ENCODE measurements at regions not wholly inside any gene's neighbourhood (a gene's known extent, or its start where the extent isn't known, plus 50 kb on each side); places are given as distances from the start of the nearest gene placed in this dataset.

GRCh38 chr4:179521952-179522351 lies 2079.7 kb upstream of the AGA start:
- H3K36me3 ChIP-seq (ENCODE audit: control insufficient read depth, insufficient read depth, low read length), result no peaks in the 10 kb centered on the region
- H3K9me3 ChIP-seq (ENCODE audit: control insufficient read depth, low read depth, low read length), result no peaks in the 10 kb centered on the region
- H3K27me3 ChIP-seq (ENCODE audit: control insufficient read depth, insufficient read depth, low read length), result no peaks in the 10 kb centered on the region
- no peak overlapping the region for H3K27ac ChIP-seq (ENCODE audit: low read length)
- no peak overlapping the region for H3K4me3 ChIP-seq (ENCODE audit: low read length)
- no peak for DNase-seq
- WGBS (ENCODE audit: insufficient coverage, low lambda C conversion rate), result no CpG with 5 or more reads among the region's 2 CpGs
- H3K4me1 ChIP-seq (ENCODE audit: control insufficient read depth, insufficient read depth, low read length), result no peaks in the 10 kb centered on the region

GRCh38 chr4:179530958-179531357 lies 2088.7 kb upstream of the AGA start:
- DNase-seq, result no peak
- Histone ChIP-seq H3K36me3 (ENCODE audit: control insufficient read depth, insufficient read depth, low read length) (no peaks in the 10 kb centered on the region), H3K9me3 (ENCODE audit: control insufficient read depth, low read depth, low read length) (no peaks in the 10 kb centered on the region), H3K4me3 (ENCODE audit: low read length) (no peak overlapping the region), H3K4me1 (ENCODE audit: control insufficient read depth, insufficient read depth, low read length) (no peaks in the 10 kb centered on the region), H3K27ac (ENCODE audit: low read length) (no peak overlapping the region), H3K27me3 (ENCODE audit: control insufficient read depth, insufficient read depth, low read length) (no peaks in the 10 kb centered on the region)
- 100% methylated on average over 1 of the region's 3 CpGs for WGBS (ENCODE audit: insufficient coverage, low lambda C conversion rate)

GRCh38 chr4:179536694-179537093 lies 2094.5 kb upstream of the AGA start:
- Histone ChIP-seq H3K4me3 (ENCODE audit: low read length) (no peak overlapping the region), H3K4me1 (ENCODE audit: control insufficient read depth, insufficient read depth, low read length) (no peaks in the 10 kb centered on the region), H3K27me3 (ENCODE audit: control insufficient read depth, insufficient read depth, low read length) (no peaks in the 10 kb centered on the region), H3K9me3 (ENCODE audit: control insufficient read depth, low read depth, low read length) (no peaks in the 10 kb centered on the region), H3K36me3 (ENCODE audit: control insufficient read depth, insufficient read depth, low read length) (no peaks in the 10 kb centered on the region), H3K27ac (ENCODE audit: low read length) (no peak overlapping the region)
- no peak for DNase-seq
- 20% methylated on average over 1 of the region's 3 CpGs for WGBS (ENCODE audit: insufficient coverage, low lambda C conversion rate)

- Histone ChIP-seq H3K27me3 (ENCODE audit: control insufficient read depth, insufficient read depth, low read length) (no peaks in the 10 kb centered on the region), H3K9me3 (ENCODE audit: control insufficient read depth, low read depth, low read length) (no peaks in the 10 kb centered on the region), H3K4me3 (ENCODE audit: low read length) (no peak overlapping the region), H3K4me1 (ENCODE audit: control insufficient read depth, insufficient read depth, low read length) (no peaks in the 10 kb centered on the region), H3K36me3 (ENCODE audit: control insufficient read depth, insufficient read depth, low read length) (no peaks in the 10 kb centered on the region), H3K27ac (ENCODE audit: low read length) (no peak overlapping the region)
- DNase-seq, result no peak
- no CpG with 5 or more reads among the region's 3 CpGs for WGBS (ENCODE audit: insufficient coverage, low lambda C conversion rate)
Measured at GRCh38 chr4:179539641-179540040, 2097.4 kb upstream of the AGA start.

GRCh38 chr4:179543771-179544170 lies 2101.5 kb upstream of the AGA start:
- Histone ChIP-seq H3K4me1 (ENCODE audit: control insufficient read depth, insufficient read depth, low read length) (no peaks in the 10 kb centered on the region), H3K27me3 (ENCODE audit: control insufficient read depth, insufficient read depth, low read length) (no peaks in the 10 kb centered on the region), H3K9me3 (ENCODE audit: control insufficient read depth, low read depth, low read length) (no peaks in the 10 kb centered on the region), H3K4me3 (ENCODE audit: low read length) (no peak overlapping the region), H3K36me3 (ENCODE audit: control insufficient read depth, insufficient read depth, low read length) (no peaks in the 10 kb centered on the region), H3K27ac (ENCODE audit: low read length) (no peak overlapping the region)
- WGBS (ENCODE audit: insufficient coverage, low lambda C conversion rate), result 100% methylated on average over 1 of the region's 6 CpGs
- DNase-seq, result no peak

GRCh38 chr4:179544496-179544895 lies 2102.3 kb upstream of the AGA start:
- no peaks in the 10 kb centered on the region for H3K9me3 ChIP-seq (ENCODE audit: control insufficient read depth, low read depth, low read length)
- no peak overlapping the region for H3K27ac ChIP-seq (ENCODE audit: low read length)
- no peaks in the 10 kb centered on the region for H3K36me3 ChIP-seq (ENCODE audit: control insufficient read depth, insufficient read depth, low read length)
- no peak for DNase-seq
- WGBS (ENCODE audit: insufficient coverage, low lambda C conversion rate), result no CpG with 5 or more reads among the region's 1 CpG
- H3K4me1 ChIP-seq (ENCODE audit: control insufficient read depth, insufficient read depth, low read length), result no peaks in the 10 kb centered on the region
- no peaks in the 10 kb centered on the region for H3K27me3 ChIP-seq (ENCODE audit: control insufficient read depth, insufficient read depth, low read length)
- no peak overlapping the region for H3K4me3 ChIP-seq (ENCODE audit: low read length)

GRCh38 chr4:179552131-179552530 lies 2109.9 kb upstream of the AGA start:
- Histone ChIP-seq H3K27ac (ENCODE audit: low read length) (no peak overlapping the region), H3K4me3 (ENCODE audit: low read length) (no peak overlapping the region), H3K36me3 (ENCODE audit: control insufficient read depth, insufficient read depth, low read length) (no peaks in the 10 kb centered on the region), H3K27me3 (ENCODE audit: control insufficient read depth, insufficient read depth, low read length) (no peaks in the 10 kb centered on the region), H3K4me1 (ENCODE audit: control insufficient read depth, insufficient read depth, low read length) (no peaks in the 10 kb centered on the region), H3K9me3 (ENCODE audit: control insufficient read depth, low read depth, low read length) (no peaks in the 10 kb centered on the region)
- no CpG with 5 or more reads among the region's 2 CpGs for WGBS (ENCODE audit: insufficient coverage, low lambda C conversion rate)
- no peak for DNase-seq

GRCh38 chr4:179563741-179564140 lies 2121.5 kb upstream of the AGA start:
- peaks cover 3% of the 10 kb centered on the region for H3K9me3 ChIP-seq (ENCODE audit: control insufficient read depth, low read depth, low read length)
- no peak overlapping the region for H3K27ac ChIP-seq (ENCODE audit: low read length)
- no peaks in the 10 kb centered on the region for H3K36me3 ChIP-seq (ENCODE audit: control insufficient read depth, insufficient read depth, low read length)
- DNase-seq, result no peak
- WGBS (ENCODE audit: insufficient coverage, low lambda C conversion rate), result no CpG with 5 or more reads among the region's 4 CpGs
- no peaks in the 10 kb centered on the region for H3K4me1 ChIP-seq (ENCODE audit: control insufficient read depth, insufficient read depth, low read length)
- H3K4me3 ChIP-seq (ENCODE audit: low read length), result no peak overlapping the region
- H3K27me3 ChIP-seq (ENCODE audit: control insufficient read depth, insufficient read depth, low read length), result no peaks in the 10 kb centered on the region

GRCh38 chr4:179569549-179569948 lies 2127.3 kb upstream of the AGA start:
- WGBS (ENCODE audit: insufficient coverage, low lambda C conversion rate), result 40% methylated on average over 2 of the region's 2 CpGs
- no peak for DNase-seq
- Histone ChIP-seq H3K27me3 (ENCODE audit: control insufficient read depth, insufficient read depth, low read length) (no peaks in the 10 kb centered on the region), H3K9me3 (ENCODE audit: control insufficient read depth, low read depth, low read length) (peaks cover 3% of the 10 kb centered on the region), H3K4me3 (ENCODE audit: low read length) (no peak overlapping the region), H3K27ac (ENCODE audit: low read length) (no peak overlapping the region), H3K36me3 (ENCODE audit: control insufficient read depth, insufficient read depth, low read length) (no peaks in the 10 kb centered on the region), H3K4me1 (ENCODE audit: control insufficient read depth, insufficient read depth, low read length) (no peaks in the 10 kb centered on the region)

GRCh38 chr4:179582164-179582905 lies 2140.1 kb upstream of the AGA start:
- Histone ChIP-seq H3K4me3 (ENCODE audit: low read length) (no peak overlapping the region), H3K4me1 (ENCODE audit: control insufficient read depth, insufficient read depth, low read length) (no peaks in the 10 kb centered on the region), H3K36me3 (ENCODE audit: control insufficient read depth, insufficient read depth, low read length) (no peaks in the 10 kb centered on the region), H3K27ac (ENCODE audit: low read length) (no peak overlapping the region), H3K9me3 (ENCODE audit: control insufficient read depth, low read depth, low read length) (no peaks in the 10 kb centered on the region), H3K27me3 (ENCODE audit: control insufficient read depth, insufficient read depth, low read length) (no peaks in the 10 kb centered on the region)
- 58% methylated on average over 2 of the region's 3 CpGs for WGBS (ENCODE audit: insufficient coverage, low lambda C conversion rate)
- DNase-seq, result no peak

GRCh38 chr4:179583221-179583620 lies 2141.0 kb upstream of the AGA start:
- no peaks in the 10 kb centered on the region for H3K27me3 ChIP-seq (ENCODE audit: control insufficient read depth, insufficient read depth, low read length)
- no peak overlapping the region for H3K27ac ChIP-seq (ENCODE audit: low read length)
- no peaks in the 10 kb centered on the region for H3K36me3 ChIP-seq (ENCODE audit: control insufficient read depth, insufficient read depth, low read length)
- no peaks in the 10 kb centered on the region for H3K9me3 ChIP-seq (ENCODE audit: control insufficient read depth, low read depth, low read length)
- H3K4me1 ChIP-seq (ENCODE audit: control insufficient read depth, insufficient read depth, low read length), result no peaks in the 10 kb centered on the region
- WGBS (ENCODE audit: insufficient coverage, low lambda C conversion rate), result no CpG with 5 or more reads among the region's 4 CpGs
- no peak for DNase-seq
- no peak overlapping the region for H3K4me3 ChIP-seq (ENCODE audit: low read length)
